Transverse colon (tissue), 4 donors: ENCODE measurements at regions not wholly inside any gene's neighbourhood (a gene's known extent, or its start where the extent isn't known, plus 50 kb on each side); places are given as distances from the start of the nearest gene placed in this dataset.

Source experiments
- DNase-seq: peaks from one replicate; pipeline ENCODE4 v3.0.0-alpha.2; 2019
- H3K27ac ChIP-seq, 4 donors: fragments of 200-600 bp; sonication (generic); 2 replicates each; pipeline ENCODE4 v1.5.1; 2016 to 2018; ENCODE audit warnings: inconsistent platforms in 4 of 4
- H3K27me3 ChIP-seq: fragments of 200-600 bp; sonication (generic); 2 replicates; pipeline ENCODE4 v1.5.1; 2017; ENCODE audit warnings: inconsistent platforms
- H3K36me3 ChIP-seq, 4 donors: fragments of 200-600 bp; sonication (generic); 2 replicates each; pipeline ENCODE4 v1.5.1; 2017 to 2019; ENCODE audit warnings: inconsistent platforms in 4 of 4
- H3K4me1 ChIP-seq, 4 donors: fragments of 200-600 bp; sonication (generic); 2 replicates each; pipeline ENCODE4 v1.5.1; 2017 to 2020; ENCODE audit warnings: inconsistent platforms in 4 of 4
- H3K4me3 ChIP-seq, 4 donors: fragments of 200-600 bp; sonication (generic); 1 replicate in 1 of 4; 2 replicates in 3 of 4; pipeline versions ENCODE4 v1.5.1 to v1.6.1; 2017 to 2019; ENCODE audit warnings: inconsistent platforms in 4 of 4
- H3K9me3 ChIP-seq, 2 donors: fragments of 200-600 bp; sonication (generic); 2 replicates each; pipeline ENCODE4 v1.5.1; 2017 to 2019; ENCODE audit warnings: inconsistent platforms in 2 of 2
- EP300 ChIP-seq: sonication (generic); formaldehyde crosslinking; IDR thresholded peaks from one replicate; pipeline ENCODE4 v1.6.1; 2017; ENCODE audit warnings: antibody characterized with exemption, low read depth
- POLR2A ChIP-seq: fragments of 450-650 bp; IDR thresholded peaks from one replicate; pipeline ENCODE4 v1.6.1; 2016; ENCODE audit warnings: antibody characterized with exemption, mild to moderate bottlenecking, moderate library complexity
- POLR2AphosphoS5 ChIP-seq, 3 donors: sonication (generic); formaldehyde crosslinking; IDR thresholded peaks; one replicate each; pipeline ENCODE4 v1.6.1; 2016; ENCODE audit warnings: antibody characterized with exemption in 3 of 3
- WGBS, 2 donors: methylation state at CpG; one replicate each; pipeline ENCODE4 v1.1.5; 2018; ENCODE audit warnings: low coverage in 1 of 2; 5-methylcytosine and 5-hydroxymethylcytosine counted together
- in situ Hi-C, 4 donors: fragments of 200-750 bp; cut with MboI; loops; one replicate each; pipeline versions ENCODE4 v1.15.0 to v1.15.1; 2017; ENCODE audit warnings: low sequenced_read_pairs in 3 of 4, low pct_ligation_motif_present in 1 of 4, low pct_unique_long_range_greater_than_20kb in 1 of 4
- intact Hi-C: fragments of 100-400 bp; cut with DNase I; formaldehyde crosslinking; loops from one replicate; pipeline ENCODE4 v1.15.1; 2023; ENCODE audit warnings: low total_unique reads
- TF ChIP-seq, protein P1 (sequence below), 5 experiments: fragments of 200-600 bp in 3 of 5; fragments of 450-650 bp in 2 of 5; sonication (generic) in 3 of 5; IDR thresholded peaks; 1 replicate in 2 of 5; 2 replicates in 3 of 5; pipeline ENCODE4 v1.5.1; 2016 to 2017; ENCODE audit warnings: antibody characterized with exemption in 5 of 5, inconsistent platforms in 3 of 5, mild to moderate bottlenecking in 2 of 5, moderate library complexity in 1 of 5

DNA sequence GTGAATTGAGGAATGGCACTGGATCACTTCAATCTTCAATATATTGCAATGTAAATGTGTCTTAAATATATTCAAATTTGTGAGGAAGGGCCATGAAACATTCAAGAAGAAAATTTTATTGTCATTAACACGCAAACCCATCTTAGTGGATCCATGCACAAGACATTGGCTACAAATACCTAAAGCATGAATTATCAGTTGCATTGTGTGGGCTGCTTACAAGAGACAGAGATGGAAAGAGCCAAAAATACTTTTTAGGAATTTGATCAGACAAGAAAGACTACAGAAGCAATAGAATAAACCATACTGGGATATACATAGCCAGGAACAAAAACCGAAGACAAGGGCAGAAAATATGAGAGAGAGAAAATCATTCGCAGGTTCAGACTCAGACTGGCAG, 616.2 kb upstream of the GRIA3 start:
- Histone ChIP-seq H3K4me3 (no peak overlapping the region), H3K9me3 (no peaks in the 10 kb centered on the region), H3K36me3 (no peaks in the 10 kb centered on the region), H3K27me3 (no peaks in the 10 kb centered on the region), H3K4me1 (no peaks in the 10 kb centered on the region), H3K27ac (no peak overlapping the region)
- DNase-seq: no peak
- in situ Hi-C loops: no loop called here
- intact Hi-C loops: no loop called here
- 63 to 75% methylated on average over 1 to 3 of the region's 3 CpGs for WGBS, 2 donors
- TF ChIP-seq POLR2AphosphoS5 (IDR thresholded peaks at IDR 0.05): no peak
- no peak for TF ChIP-seq POLR2A
- no peak for TF ChIP-seq EP300
- TF ChIP-seq, protein P1, sequence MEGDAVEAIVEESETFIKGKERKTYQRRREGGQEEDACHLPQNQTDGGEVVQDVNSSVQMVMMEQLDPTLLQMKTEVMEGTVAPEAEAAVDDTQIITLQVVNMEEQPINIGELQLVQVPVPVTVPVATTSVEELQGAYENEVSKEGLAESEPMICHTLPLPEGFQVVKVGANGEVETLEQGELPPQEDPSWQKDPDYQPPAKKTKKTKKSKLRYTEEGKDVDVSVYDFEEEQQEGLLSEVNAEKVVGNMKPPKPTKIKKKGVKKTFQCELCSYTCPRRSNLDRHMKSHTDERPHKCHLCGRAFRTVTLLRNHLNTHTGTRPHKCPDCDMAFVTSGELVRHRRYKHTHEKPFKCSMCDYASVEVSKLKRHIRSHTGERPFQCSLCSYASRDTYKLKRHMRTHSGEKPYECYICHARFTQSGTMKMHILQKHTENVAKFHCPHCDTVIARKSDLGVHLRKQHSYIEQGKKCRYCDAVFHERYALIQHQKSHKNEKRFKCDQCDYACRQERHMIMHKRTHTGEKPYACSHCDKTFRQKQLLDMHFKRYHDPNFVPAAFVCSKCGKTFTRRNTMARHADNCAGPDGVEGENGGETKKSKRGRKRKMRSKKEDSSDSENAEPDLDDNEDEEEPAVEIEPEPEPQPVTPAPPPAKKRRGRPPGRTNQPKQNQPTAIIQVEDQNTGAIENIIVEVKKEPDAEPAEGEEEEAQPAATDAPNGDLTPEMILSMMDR (IDR thresholded peaks at IDR 0.05): no peak

GRCh38 chrX:122572461-122572860, 611.6 kb upstream of the GRIA3 start:
- no peaks in the 10 kb centered on the region for H3K4me1 ChIP-seq
- WGBS, 2 donors: 68 to 69% methylated on average over 3 to 4 of the region's 4 CpGs
- TF ChIP-seq POLR2A (no peak), POLR2AphosphoS5 (IDR thresholded peaks at IDR 0.05) (no peak)
- H3K27me3 ChIP-seq: no peaks in the 10 kb centered on the region
- H3K36me3 ChIP-seq: no peaks in the 10 kb centered on the region
- H3K27ac ChIP-seq: no peak overlapping the region
- no peak overlapping the region for H3K4me3 ChIP-seq
- DNase-seq: no peak
- in situ Hi-C loops: no loop called here
- H3K9me3 ChIP-seq: no peaks in the 10 kb centered on the region
- intact Hi-C loops: no loop called here

DNA sequence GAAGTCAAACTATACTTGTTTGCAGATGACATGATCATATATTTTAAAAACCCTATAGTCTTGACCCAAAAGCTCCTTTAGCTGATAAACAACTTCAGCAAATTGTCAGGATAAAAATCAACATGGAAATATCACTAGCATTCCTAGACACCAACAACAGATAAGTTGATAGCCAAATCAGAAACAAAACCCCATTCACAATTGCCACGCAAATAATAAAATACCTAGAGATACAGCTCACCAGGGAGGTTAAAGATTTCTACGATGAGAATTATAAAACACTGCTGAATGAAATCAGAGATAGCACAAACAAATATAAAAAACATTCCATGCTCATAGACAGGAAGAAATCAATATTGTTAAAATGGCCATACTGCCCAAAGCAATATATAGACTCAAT, 605.0 kb upstream of the GRIA3 start:
- H3K27ac ChIP-seq: no peak overlapping the region
- no peaks in the 10 kb centered on the region for H3K36me3 ChIP-seq
- H3K27me3 ChIP-seq: no peaks in the 10 kb centered on the region
- 50 to 78% methylated on average over 1 to 2 of the region's 2 CpGs for WGBS, 2 donors
- DNase-seq: no peak
- TF ChIP-seq, protein P1 (IDR thresholded peaks at IDR 0.05): no peak
- TF ChIP-seq POLR2AphosphoS5 (IDR thresholded peaks at IDR 0.05) (no peak), POLR2A (no peak), EP300 (no peak)
- intact Hi-C loops (no loop called here), in situ Hi-C loops (no loop called here)
- H3K4me3 ChIP-seq: no peak overlapping the region
- H3K4me1 ChIP-seq: no peaks in the 10 kb centered on the region
- H3K9me3 ChIP-seq: no peaks in the 10 kb centered on the region

DNA sequence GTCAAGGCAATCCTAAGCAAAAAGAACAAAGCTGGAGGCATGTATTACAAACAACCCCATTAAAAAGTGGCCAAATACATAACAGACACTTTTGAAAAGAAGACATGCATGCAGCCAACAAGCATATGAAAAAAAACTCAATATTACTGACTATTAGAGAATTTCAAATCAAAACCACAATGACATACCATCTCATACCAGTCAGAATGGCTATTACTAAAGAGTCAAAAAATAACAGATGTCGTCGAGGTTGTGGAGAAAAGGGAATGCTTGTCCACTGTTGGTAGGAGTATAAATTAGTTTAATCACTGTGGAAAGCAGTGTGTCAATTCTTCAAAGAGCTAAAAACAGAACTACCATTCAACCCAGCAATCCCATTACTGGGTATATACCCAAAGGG, 604.6 kb upstream of the GRIA3 start:
- H3K27me3 ChIP-seq: no peaks in the 10 kb centered on the region
- TF ChIP-seq, protein P1 (IDR thresholded peaks at IDR 0.05): no peak
- TF ChIP-seq POLR2A: no peak
- TF ChIP-seq EP300: no peak
- TF ChIP-seq POLR2AphosphoS5 (IDR thresholded peaks at IDR 0.05): no peak
- in situ Hi-C loops: no loop called here
- no peak overlapping the region for H3K27ac ChIP-seq
- intact Hi-C loops: no loop called here
- H3K9me3 ChIP-seq: no peaks in the 10 kb centered on the region
- no peaks in the 10 kb centered on the region for H3K4me1 ChIP-seq
- H3K4me3 ChIP-seq: no peak overlapping the region
- no peak for DNase-seq
- WGBS, 2 donors: 86% methylated on average over 2 of the region's 2 CpGs; no CpG with 5 or more reads in 1 of the 2 donors
- H3K36me3 ChIP-seq: no peaks in the 10 kb centered on the region

DNA sequence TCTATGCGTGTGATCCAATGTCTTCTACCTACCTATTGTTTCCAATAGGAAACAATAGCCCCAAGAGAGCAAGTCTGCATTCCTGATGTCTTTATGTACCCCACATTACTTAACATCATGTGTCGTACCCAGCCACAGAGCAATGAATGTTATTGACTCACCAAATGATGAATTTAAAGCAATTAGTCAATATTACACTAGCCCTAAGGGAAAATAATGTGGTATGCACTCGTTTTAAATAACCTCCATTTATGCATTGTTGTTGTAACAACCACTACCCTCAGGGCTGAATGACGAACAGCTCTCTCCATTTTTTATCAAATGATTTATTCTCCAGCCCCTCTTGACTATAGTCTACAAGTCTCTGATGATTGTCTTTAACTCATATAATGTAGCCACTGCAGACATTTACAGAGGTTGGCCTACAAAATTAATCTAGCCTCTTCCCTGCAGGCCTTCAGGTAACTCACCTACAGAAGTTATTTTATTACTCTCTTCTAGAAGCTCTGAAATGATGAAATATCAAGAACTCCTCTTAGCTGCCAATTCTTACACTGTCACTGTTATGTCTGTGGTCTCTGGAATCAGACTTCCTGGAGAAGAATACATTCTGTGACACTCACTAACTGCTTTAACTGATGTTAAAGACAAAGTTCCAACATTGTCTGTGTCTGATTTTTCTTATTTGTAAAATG, 601.7 kb upstream of the GRIA3 start:
- no peak overlapping the region for H3K4me3 ChIP-seq
- no peaks in the 10 kb centered on the region for H3K4me1 ChIP-seq
- WGBS, 2 donors: 68% methylated on average over 4 of the region's 4 CpGs; no CpG with 5 or more reads in 1 of the 2 donors
- H3K27ac ChIP-seq: no peak overlapping the region
- in situ Hi-C loops: no loop called here
- H3K9me3 ChIP-seq: no peaks in the 10 kb centered on the region
- no peaks in the 10 kb centered on the region for H3K36me3 ChIP-seq
- no peak for DNase-seq
- intact Hi-C loops: no loop called here
- no peaks in the 10 kb centered on the region for H3K27me3 ChIP-seq
- TF ChIP-seq, protein P1 (IDR thresholded peaks at IDR 0.05): no peak
- TF ChIP-seq EP300 (no peak), POLR2AphosphoS5 (IDR thresholded peaks at IDR 0.05) (no peak), POLR2A (no peak)
